Cardiac septum (tissue), 1 donor: ENCODE measurements at regions not wholly inside any gene's neighbourhood (a gene's known extent, or its start where the extent isn't known, plus 50 kb on each side); places are given as distances from the start of the nearest gene placed in this dataset.

Experiments
- DNase-seq: peaks from one replicate; pipeline ENCODE4 v3.0.0-alpha.2; 2020; ENCODE audit warnings: low spot score
- intact Hi-C: fragments of 100-400 bp; cut with DNase I; formaldehyde crosslinking; loops from one replicate; pipeline ENCODE4 v1.14.0; 2022
- donor health status: DM: no; HTN: no; CAD: no.

- intact Hi-C loops, result no loop called here
- peak; percentile 22 for DNase-seq
These were observed 200.0 kb downstream of the PTPRU start for GRCh38 chr1:29436181-29436785.

DNA sequence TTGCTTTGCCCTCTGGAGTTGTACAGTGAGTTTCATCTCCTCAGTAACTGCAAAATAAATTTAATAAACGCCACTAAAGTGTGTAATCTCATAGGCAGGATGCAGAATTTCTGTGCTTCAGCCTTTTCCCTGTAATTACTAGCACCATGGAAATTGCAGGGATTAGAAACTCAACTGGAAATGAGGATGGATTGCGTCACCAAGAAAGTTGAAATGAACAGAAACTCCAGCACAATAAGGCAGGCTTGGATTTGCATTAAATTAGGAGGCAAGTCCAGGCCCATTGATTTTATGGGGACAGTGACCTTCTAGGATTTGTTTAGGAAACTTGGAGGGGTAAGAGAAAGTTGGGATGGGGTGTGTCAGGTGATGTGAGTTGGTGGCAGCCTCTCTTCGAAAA, 197.5 kb downstream of the PTPRU start:
- intact Hi-C loops, result no loop called here
- DNase-seq, result no peak

DNA sequence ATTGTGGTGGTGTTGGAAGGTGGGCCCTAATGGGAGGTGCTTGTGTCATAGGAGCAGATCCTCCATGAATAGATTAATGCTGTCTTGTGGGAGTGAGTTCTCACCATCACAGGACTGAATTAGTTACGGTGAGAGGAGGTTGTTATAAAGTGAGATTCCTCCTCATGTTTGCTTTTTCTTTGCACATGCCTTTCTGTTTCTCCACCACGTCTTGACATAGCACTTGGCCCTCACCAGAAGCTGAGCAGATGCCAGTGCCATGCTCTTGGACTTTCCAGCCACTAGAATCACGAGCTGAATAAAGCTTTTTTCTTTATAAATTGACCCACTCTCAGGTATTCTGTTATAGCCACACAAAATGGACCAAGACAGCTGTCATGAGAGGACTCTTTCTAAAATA, 194.8 kb downstream of the PTPRU start:
- DNase-seq, result peak; percentile 31
- intact Hi-C loops, result no loop called here

DNA sequence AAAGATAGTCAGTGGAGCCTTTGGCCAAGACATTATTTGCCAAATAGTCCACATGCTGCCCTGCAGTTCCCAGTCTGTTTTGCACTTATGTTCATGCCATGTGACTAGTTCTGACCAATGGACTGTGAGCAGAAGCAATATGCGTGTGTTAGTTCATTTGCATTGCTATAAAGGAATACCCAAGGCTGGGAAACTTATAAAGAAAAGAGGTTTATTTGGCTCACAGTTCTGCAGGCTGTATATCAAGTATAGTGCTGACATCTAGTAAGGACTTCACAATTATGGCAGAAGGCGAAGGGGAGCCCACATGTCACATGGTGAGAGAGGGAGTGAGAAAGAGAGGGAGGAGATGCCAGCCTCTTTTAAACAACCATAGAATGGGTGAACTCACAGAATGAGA, 193.3 kb downstream of the PTPRU start:
- intact Hi-C loops, result no loop called here
- DNase-seq, result peak; percentile 15

- intact Hi-C loops, result no loop called here
- peak; percentile 17 for DNase-seq
These were observed 192.7 kb downstream of the PTPRU start for GRCh38 chr1:29428997-29429396.

GRCh38 chr1:29428280-29428615, 191.9 kb downstream of the PTPRU start:
- intact Hi-C loops, result no loop called here
- DNase-seq, result peak; percentile 41

DNA sequence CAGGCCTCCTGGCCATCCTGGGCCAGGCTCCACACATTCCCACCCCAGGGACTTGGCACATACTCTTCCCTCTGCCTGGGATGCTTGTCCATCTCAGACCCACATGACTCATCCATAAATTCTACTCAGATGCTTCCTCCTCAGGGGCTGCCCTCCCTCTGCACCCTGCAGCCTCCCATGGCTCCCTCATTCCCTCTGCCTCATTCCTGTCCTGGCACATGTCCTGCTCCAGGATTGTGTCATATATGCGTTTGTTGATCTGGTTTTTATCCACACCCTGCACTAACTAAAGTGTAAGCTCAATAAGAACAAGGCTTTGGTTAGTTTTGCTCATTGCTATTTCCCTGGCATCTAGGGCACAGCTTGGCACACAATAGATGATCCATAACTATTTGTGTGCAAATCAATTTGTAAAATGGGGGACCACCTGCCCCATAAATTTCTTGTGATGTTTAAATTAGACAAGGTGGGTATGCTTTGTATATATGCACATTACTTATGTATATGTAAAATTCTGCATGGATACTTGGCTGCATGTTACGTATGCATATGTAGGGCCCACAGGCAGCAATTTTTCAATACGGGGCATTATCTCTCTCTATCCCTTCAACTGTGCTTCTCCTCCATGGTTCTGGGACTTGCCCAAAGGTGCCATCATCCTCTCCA, 191.4 kb downstream of the PTPRU start:
- intact Hi-C loops, result no loop called here
- peak; percentile 26 for DNase-seq

DNA sequence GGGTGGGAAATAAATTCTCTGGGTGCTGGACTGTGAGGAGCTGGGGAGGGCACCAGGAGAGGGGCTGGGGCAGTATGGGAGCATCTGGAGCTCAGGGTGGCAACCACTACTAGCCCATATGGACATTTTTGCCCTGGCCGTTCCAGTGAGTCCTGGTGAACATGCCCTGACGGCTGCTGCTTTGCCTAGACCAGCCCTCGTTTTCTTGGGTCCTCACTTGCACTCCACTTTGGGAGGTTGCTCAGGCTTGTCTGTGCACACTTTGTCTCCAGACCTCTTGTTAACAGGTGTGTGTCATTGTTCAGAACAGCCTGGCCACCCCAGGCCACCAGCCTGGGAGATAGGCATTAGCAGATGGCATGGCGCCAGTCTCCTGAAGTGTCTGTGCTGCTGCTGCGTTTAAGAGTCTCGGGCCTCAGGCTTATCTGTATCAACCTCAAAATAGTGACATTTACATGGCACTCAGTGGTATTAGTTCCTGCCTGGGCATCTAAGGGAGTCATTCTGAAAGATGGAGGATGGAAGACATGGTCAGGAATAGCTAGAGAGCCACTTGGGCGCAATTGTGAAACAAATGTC, 190.5 kb downstream of the PTPRU start:
- intact Hi-C loops, result no loop called here
- DNase-seq, result peak; percentile 58

DNA sequence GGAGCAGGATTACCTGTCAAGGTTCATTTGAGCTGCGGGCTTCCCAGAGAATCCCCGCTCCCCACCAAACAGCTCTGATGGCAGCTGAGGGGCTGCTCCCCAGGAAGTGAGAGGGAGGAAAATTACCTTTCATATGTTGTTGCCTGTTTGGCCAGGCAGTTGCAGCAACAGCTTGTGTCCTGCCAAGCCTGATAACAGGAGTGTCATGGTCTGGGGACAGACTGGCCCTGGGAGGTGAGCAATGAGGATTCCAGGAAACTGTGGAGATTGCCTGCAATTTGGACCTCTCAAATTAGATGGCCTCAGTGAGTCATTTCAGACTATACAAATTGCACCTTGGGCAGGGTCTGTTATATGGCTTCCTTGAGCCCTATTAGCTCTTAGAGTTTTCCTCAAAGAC, 189.3 kb downstream of the PTPRU start:
- DNase-seq, result peak; percentile 27
- intact Hi-C loops, result no loop called here

GRCh38 chr1:29424266-29424665, 187.9 kb downstream of the PTPRU start:
- intact Hi-C loops, result no loop called here
- no peak for DNase-seq

DNA sequence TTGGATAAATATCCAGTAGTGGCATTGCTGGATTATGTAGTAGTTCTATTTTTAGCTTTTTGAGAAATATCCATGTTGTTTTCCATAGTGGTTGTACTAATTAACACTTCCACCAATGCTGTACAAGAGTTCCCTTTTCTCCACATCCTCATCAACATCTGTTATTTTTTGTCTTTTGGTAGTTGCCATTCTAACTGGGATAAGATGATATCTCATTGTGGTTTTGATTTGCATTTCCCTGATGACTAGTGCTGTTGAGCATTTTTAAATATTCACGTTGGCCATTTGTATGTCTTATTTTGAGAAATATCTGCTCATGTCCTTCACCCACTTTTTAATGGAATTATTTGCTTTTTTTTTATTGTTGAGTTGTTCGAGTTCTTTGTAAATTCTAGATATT, 183.9 kb downstream of the PTPRU start:
- no peak for DNase-seq
- intact Hi-C loops, result no loop called here

DNA sequence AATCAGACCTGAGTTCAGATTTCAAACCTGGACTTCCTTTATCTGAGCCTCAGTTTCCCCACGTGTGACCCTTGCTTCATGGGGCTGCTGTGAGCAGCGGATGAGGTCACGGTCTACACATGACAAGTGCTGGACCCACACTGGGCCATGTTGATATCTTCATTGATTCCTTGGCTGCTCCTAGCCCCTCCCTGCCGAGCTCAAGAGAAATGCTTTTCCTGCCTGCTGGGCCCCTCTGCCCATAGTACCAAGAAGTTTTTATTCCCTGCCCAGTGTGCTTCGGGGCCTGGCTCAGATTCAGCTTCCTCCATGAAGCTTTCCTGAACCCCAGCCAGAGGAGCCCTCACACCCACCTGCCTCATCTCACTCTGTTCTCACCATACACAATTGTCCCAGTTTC, 181.6 kb downstream of the PTPRU start:
- peak; percentile 20 for DNase-seq
- intact Hi-C loops, result no loop called here

DNA sequence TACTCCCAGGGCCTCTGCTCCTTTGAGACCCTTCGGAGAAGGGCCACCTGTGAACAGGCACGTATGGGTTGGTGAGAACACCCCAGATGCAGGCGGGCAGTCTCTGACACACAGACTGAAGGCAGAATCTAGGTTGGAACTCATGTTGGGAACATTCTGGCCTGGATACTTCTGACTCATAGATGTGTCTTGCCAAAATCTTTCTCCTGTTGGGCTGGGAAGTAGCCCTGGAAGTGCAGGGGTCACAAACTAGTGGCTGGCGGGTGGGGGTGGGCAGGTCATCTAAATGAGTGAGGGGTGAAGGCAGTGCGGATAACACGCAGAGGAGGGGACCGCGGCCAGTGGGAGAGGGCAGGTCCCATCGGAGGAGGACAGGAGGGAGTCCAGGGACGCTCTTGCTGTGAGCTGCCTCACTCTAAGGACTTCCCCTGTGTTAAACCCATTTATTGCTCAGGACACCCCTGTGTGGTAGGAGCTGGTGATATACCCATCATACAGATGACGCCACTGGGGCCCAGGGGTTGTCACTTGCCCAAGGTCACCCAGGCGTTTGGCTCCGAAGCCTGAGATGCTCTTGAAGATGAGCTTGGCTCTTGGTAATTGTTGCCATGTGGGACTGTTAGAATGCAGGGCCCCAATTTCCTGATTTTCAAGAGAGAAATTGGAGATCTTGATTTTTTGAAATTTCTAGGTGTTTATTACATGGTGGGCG, 181.0 kb downstream of the PTPRU start:
- DNase-seq, result peak; percentile 64
- intact Hi-C loops, result no loop called here

DNA sequence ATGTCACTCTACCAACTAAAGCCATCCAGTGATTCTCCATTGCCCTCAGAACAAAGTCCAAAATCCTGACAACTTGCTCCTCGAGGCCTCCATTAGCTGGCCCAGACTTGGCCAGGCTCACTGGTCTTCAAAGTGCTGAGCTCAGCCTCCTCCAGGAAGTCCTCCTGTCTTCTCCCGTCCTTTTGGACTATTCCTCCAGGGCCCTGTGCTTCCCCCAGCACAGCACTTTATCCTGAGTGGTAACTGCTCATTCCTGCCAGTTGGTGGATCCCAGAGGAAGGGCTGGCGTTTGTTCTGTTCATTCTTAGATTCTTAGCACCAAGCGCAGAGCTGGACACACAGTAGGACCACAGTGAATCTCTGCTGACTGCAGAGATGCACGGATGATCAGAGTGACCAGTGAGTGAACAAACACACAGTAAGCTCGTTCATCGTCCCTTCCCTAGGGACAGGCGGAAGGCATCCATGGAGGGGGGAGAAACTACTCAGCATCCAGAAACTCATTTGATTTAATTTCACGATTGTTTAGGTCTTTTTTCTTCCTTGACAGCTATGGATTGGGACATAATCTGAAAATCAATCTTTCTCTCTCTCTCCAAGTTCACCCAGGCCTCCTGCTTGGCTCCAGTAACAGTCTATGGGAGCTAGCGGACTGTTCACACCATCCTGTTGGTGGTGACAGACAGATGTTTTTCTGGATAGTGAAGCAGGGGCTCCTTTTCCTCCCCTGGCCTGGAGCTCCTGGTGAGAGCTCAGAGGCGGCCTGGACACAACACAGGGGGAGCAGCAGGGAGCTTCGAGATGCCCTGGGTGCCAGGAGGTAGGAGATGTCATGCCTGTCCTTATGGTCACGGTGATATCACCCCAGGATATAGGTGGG, 180.2 kb downstream of the PTPRU start:
- peak; percentile 38 for DNase-seq
- intact Hi-C loops, result no loop called here

DNA sequence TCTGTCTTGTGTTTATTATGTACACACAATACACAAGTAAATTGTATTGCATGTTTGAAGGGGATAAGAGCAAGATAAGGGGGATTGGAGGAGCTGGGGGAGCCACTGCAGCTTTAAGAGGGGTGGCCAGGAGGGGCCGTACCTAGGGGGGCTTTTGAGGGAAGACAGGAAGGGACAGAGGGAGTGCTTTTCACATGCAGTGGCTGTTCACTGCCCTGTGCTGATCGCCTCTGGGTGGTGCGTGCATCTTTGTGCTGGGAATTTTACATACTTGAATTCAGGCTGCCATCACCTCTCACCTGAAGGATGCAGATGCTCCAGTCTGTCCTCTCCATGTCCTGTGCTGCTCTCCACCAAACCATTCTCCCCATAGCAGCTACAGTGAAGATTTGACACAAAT, 179.5 kb downstream of the PTPRU start:
- peak; percentile 10 for DNase-seq
- intact Hi-C loops, result no loop called here

- intact Hi-C loops, result no loop called here
- DNase-seq, result peak; percentile 57
These were observed 179.0 kb downstream of the PTPRU start for GRCh38 chr1:29415156-29415830.

DNA sequence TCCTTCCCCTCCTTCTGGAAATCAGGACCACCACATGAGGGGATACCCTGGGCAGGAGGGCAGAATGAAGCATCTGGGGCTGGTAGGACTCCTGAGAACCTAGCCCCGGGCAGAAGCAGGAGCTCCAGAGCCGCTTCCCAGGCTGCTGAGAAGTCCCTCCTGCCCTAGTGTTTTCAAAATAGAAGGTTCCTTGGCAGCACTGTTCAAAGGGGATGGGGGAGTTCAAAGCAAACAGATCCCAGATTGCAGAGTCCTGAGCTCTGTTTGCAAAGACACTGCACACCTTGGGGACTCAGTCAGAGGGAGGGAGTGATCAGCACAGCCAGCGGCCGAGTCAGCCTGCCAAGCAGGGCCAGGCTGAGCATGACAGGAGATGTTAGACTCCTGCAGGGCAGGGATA, 177.8 kb downstream of the PTPRU start:
- peak; percentile 19 for DNase-seq
- intact Hi-C loops, result no loop called here

- intact Hi-C loops, result no loop called here
- peak; percentile 33 for DNase-seq
These were observed 177.3 kb downstream of the PTPRU start for GRCh38 chr1:29413661-29414060.

DNA sequence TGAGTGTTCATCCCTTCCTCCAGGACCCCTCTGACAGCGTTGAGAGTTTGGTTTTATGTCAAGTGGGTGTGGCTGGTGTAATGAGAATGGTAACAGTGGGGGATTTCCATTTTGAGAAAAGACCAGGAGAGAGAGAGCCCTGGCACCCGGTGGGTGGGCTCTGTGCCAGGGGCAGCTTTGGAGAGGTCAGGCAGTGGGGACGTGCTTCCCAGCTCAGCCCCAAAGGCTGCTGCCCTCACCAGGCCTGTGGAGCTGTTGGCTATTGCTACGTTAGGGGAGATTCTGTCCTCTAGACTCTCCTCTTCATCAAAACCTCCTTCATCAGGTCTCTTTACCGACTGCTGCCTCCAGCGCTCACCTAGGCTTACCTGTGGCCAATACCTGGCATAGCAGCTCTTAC, 176.3 kb downstream of the PTPRU start:
- peak; percentile 39 for DNase-seq
- intact Hi-C loops, result no loop called here
